ENCODE measurements at regions not wholly inside any gene's neighbourhood (a gene's known extent, or its start where the extent isn't known, plus 50 kb on each side); places are given as distances from the start of the nearest gene placed in this dataset.
A peak's percentile ranks its signal among the peaks of the same experiment; 100 is the strongest.

DNA sequence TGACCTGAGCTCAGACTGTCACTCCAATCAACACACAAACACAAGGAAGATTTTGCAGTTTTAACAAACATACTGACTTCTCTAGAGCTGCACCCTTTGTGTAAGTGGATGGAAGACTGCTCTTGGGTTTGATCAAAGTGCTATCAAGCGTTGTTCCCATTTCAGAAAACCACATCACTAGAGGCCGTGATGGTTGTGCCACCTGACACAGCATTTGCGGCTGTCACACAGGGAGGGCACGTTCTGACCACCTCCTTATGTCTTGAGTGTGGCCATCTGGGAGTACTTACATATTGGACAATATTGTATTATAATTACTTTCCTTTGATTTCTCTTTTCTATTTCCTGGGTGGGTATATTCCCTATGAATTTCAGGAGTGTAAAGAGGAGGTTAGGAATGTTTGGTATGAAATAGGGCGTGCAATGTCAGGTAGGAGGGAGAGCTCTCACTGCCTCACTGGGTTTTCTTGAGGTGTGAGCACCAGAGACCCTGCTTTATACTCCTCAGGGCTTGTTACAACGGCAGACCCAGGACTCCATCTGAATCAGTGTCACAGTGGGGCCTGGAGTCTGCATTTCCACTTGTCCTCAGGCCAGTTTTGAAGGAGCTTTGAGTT, 74.3 kb downstream of the SYNE3 start:
- DNase-seq (ENCODE audit: low spot score) = no peak

DNA sequence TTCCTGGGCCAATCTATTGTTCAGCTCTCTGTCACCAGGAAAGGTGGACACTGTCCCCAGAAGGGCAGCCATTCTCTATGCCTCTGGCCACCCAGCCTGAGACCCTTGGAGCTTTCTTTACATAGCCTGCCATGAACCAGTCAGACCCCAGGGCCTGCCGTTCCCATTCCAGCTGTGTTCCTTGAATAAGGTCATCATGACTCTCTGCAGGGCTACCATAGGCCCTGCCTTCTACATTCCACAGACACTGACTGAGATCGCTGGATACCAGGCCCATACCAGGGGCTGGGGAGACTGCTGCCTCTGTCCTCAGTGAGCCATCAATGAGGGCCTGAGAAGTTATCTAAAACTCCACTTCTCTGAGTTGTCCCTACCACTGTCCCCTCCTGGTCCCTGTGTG, 75.5 kb downstream of the SYNE3 start:
- no peak for DNase-seq (ENCODE audit: low spot score)

DNA sequence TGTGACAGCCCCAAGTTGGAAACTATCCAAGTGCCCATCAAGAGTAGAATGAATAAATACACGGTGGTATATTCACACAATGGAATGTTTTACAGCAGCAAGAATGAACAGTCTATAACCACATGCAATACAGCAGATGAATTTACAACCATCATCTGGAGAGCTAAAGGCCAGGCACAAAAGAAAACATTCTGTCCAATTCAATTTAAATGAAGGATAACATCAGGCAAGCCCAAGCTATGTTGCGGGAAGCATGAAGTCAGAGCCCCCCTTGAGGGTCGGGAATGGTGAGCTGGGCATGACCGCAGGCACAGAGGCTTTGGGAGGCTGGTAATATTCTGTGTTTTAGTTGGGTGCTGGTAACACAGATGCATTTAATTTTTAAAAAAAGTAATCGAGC, 76.0 kb downstream of the SYNE3 start:
- no peak for DNase-seq (ENCODE audit: low spot score)

DNA sequence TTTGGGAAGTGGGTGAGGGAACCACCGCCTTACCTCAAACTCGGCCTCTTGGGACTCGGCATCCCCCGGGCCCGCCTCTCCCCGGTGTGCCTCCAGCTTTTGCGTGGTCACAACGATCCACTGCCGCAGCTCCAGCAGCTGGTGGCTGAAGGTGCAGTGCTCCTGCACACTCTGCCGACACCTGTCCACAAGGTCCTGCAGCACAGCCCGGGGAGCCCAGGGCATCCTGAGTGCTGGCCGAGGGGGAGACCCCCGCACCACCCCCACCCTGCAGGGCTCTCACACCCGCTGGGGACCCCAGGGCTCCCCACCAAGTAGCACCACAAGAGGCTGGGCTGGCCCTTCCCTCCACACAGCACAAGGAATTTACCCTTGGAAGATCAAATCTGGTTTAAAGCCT, 76.6 kb downstream of the SYNE3 start:
- no peak for DNase-seq (ENCODE audit: low spot score)

DNA sequence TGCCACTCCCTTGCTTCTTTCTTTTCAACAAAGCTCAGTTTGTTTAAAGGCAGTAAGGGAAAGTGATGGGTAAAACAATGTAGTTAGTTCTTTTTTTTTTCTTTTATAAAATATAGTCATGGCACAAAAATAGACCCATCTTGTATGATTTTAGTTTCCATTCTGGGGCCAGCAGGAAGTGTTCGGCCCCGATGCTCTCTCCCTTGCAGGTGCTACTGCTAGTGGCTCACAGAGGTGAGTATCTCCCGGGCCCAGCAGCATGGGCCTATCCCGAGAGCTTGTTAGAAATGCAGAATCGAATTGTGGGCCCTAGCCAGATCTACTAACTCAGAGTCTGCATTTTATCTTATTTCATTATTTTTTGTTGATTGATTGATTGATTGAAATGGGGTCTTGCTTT, 78.7 kb downstream of the SYNE3 start:
- DNase-seq (ENCODE audit: low spot score) = no peak

DNA sequence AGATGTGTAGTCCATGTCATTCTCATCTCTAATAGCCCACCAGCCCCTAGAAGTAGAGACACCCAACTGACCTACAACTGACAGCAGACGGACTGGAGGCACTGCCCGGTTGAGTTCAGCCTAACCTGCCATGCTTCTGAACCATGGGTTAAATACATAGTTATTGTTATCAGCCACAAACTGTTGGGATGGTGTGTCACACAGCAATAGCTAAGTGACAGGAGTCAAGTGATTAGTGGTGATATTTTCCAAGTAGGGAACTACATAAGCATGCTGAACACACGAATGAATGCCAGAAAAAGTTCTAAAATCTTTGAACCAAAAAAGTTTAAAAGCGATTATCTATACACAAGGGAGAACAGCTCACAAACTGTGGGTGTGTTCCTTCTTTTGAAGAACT, 80.1 kb downstream of the SYNE3 start:
- no peak for DNase-seq (ENCODE audit: low spot score)

DNA sequence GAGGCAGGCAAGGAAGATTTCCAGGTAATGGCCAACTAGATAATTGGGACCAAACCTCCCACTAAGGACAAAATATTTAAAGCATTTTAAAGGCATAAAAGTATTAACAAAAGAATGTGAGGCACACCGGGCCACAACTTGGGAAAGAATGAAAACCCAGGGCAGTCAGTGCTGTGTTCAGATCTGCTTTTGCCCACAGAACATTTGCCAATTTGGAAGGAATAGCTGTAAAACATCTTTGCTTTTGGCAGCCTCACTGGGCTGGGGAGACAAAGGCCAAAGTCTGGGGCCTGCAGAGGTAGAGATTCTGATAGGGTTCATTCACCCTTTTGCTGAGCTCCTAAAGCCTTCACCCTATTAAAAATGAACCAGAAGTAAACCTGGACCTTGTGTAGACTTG, 82.3 kb downstream of the SYNE3 start:
- no peak for DNase-seq (ENCODE audit: low spot score)

DNA sequence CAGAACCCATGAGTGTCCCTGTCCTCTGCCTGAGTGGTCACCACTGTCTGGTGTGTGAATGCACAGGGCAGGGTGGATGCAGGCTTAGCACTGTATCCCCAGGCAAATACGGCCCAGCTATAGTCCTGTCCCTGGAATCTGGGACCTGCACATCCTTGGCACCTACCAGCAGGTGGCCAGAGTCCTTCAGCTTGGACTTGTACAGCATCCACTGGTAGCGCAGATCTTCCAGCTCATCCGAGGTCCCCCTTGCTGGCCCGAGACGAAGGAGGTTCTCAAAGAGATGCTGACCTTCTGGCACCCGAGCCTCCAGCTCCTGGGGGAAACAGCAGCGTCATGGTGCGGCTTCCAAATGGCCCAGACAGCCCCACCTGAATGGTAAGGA, 83.4 kb downstream of the SYNE3 start:
- DNase-seq (ENCODE audit: low spot score) = no peak

DNA sequence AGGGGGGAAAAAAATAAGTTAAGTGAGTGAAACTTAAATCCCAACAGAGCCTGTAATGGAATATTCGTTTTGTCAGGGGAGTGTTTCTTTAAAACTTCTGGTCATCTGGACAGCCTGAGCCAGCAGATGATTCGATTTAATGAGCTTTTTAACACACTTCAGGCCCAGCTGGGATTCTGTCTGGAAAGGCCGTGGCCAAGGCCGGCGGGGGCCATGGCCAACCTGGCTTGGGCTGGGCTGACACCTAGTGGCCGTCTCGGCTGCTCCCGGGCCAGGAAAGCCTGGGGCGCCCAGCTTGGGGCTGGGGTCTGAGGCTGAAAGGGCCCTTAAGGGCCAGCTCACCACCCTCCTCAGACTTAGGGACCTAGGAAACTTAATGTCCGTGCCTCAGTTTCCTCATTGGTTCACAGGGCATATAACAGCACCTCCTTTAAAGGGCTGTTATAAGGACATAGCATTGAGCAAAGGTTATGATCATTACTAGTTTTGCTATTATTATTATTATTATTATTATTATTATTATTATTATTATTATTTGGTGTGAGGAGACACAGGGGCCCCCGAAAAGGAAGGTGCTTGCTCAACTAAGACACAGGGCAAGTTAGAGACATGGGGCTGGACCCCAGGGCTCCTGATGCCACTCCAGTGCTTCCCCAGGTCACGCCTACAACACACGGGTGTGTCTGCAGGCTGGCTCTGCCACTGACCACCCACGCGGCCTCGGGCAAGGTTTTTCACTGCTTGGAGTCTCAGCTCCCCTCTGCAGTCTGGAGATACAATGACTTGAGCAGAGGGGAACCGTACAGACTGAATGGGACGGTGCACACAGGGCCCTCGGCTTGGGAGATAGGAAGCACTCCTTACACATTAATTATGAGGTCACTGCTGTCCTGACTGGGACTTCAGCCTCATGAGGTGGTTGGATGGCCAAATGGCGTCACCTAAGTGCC, 84.0 kb downstream of the SYNE3 start:
- DNase-seq (ENCODE audit: low spot score) = peak; percentile 42

DNA sequence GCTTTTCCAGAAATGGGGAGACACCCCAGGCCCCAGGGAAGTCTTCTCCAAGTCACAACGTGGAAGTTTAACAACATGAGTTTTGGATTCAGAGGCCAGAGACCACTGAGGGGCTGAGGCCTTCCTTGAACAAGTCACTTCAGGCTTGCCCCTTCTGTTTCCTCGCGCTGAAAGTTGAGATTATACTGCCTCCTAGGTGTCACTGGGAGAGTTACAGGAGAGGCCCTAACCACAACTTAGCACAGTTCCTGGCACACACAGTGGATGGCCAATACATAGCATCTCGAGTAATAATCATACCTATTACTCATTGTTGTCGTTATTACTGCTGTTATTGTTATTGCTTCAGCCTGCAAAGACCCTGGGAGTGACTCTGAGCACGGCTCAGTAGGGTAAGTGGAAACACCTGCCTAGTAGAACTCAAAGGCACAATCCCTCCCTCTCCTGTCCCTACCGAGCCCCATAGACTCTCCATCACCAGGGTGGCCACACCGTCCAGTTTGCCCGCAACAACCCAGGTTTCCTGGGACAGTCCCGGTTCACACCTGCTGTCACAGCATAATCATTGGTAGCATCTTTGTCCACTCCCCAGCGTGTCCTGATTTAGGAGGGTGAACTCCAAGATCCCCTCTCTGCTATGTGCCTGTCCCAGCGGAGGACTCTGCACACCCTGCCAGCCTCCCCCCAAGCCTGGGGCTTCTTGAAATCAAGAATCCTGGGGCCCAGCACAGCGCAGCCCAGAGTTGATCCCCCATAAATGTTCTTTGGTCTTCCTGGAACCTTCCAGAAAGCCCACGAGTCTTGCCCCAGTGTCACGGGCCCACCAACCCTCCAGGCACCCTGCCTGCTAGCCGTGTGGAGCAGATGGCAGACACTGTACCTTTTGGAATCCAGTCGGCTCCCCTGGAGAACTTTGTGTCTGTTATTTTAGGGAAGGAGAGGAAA, 85.0 kb downstream of the SYNE3 start:
- peak; percentile 48 for DNase-seq (ENCODE audit: low spot score)

DNA sequence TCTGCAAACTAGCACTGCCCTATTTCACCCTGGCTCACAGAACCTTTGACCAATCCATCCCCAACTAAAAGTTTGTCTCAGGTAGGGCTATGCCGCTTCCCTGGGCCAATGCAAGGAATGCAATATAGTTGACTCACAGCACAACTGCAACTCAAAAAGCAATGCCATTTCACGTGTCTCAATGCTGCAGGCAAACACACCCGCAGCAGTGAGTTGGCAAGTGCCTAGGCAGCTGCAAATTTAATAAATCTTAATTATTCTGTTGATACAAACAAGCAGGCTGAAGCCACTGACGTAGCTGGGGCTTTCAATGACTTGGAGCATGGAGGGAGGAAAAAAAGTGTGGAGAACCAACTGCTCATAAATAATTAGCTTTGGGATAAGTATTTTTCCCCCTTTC, 87.9 kb downstream of the SYNE3 start:
- no peak for DNase-seq (ENCODE audit: low spot score)

DNA sequence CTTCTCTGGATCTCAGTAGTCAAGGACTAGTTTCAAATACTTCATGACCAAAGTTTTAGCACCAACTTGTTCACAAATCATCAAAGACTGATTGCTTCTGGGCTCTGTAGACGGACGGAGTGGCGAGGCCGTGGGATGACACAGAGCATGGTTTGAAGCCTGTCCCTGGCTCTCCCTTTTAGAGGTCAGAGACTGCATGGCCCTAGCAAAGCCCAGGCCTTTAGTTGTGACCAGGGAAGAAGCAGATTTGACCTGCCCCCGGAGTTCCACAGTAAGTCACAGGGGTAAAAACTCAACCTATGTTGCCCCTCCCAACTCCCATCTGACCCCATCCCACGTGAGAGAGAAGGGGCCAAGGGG, 90.4 kb downstream of the SYNE3 start:
- DNase-seq (ENCODE audit: low spot score) = no peak

DNA sequence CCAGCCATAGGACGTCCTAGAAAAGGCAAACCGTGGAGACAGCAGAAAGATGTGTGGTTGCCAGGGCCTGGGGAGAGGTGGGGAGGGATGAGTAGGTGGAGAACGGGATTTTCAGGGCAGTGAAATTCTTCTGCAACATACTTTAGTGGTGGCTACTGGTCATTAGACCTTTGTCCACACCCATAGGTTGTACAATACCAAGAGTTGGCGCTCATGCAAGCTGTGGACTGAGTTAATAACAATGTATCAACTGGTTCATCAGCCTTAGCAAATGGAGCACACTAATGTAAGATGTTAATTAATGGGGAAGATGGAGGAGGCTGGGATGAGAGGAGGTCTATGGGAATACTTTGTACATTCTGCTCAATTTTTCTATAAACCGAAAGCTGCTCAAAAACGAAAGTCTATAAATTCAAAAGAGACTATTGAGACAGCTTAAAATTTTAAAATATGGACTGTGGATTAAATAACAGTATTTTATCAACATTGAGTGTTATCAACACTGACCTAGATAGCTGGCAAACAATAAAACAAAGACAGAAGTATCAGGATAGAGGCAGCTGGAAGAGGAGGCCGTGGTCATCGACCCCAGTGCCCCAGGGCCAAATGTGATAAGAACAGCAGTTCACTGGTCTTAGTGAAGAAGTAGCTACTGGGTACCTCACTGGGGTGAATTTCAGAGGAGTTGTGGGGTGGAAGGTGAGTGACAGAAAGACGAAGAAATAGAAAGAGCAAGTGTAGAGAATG, 90.9 kb downstream of the SYNE3 start:
- DNase-seq (ENCODE audit: low spot score) = no peak

DNA sequence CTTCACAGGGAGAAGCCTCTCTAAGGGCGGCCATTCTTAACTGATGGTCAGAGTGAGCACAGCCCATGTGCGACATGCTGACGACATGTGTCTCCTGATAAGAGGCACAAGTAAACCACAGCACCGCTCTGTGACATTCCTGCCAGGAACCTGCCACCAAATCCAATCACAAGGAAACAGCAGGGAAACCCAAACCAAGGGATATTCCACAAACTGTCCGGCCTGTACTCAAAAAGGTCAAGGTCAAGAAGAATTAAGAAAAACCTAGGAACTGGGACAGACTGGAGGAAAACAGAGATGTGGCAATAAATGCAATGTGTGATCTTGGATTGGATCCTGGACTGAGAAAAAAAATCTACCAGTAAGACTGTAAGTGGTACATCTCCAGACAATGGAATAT, 91.9 kb downstream of the SYNE3 start:
- DNase-seq (ENCODE audit: low spot score) = no peak

DNA sequence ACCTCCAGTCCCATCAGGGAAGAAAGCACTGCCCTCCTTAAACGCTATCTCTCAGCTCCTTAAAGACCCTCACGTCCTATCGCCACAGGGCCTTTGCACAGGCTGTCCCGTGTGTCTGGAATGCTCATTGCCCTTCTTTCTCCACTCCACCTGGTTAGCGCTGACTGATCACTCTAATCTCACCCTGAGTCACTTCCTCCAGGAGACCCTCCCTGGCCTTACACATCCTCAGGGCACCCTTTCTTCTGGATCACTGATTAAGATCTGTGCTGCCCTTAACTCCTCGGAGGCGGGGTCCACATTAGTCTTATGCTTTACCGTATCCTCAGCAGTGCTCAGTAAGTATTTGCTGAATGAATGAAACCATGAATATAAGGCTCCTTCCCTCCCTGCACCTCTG, 94.7 kb downstream of the SYNE3 start:
- DNase-seq (ENCODE audit: low spot score) = no peak

DNA sequence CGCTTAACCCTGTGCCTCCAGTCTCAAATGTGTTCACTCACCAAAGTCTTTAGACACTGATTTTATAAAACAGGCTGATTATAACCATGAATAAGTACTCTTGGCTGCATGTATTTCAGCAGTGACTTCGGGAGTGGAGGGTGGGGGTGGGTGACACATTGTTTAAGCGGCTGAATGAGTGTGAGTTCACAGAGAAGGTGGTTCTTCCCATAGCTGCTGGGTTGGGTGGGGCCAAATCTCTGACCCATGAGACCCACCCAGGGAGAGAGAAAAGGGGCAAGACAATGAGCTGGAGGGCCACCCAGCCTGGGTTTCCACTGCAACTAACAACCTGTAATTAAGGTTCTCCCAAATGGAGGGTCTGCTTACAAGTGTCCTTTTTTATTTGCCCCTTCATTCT, 96.4 kb downstream of the SYNE3 start:
- no peak for DNase-seq (ENCODE audit: low spot score)

DNA sequence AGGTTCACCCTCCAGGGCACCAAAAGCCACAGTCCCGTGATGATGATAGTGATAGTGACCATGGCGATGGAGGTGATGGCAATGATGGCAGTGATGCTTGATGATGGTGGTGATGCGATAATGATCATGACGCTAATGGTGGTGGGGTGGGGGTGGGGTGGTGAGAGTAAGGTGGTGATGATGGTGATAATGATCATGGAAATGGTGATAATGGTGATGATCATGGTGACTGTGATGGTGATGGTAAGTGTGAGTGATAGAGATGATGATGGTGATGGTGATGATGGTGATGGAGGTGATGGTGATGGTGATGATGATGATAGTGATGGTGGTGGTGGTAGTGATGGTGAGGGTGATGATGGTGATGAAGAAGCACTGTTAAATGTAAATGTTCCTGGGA, 96.9 kb downstream of the SYNE3 start:
- no peak for DNase-seq (ENCODE audit: low spot score)

DNA sequence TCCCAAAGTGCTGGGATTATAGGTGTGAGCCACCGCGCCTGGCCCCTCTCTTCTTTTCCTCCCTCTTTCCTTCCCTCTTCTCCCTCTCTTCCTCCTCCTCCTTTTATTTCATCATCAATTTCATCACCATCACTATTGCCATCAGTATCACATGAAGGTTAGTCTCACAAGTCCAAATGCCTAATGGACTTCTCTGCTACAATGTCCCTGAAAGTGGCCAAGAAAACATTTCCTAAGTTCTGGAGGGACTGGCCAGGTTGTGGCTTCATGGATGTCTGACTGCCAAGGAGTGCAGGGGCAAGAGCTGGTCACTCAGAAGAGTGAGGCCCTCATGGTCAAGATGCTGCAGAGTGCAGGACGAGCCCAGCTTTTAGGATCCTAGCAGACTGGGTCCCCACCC, 97.6 kb downstream of the SYNE3 start:
- no peak for DNase-seq (ENCODE audit: low spot score)

DNA sequence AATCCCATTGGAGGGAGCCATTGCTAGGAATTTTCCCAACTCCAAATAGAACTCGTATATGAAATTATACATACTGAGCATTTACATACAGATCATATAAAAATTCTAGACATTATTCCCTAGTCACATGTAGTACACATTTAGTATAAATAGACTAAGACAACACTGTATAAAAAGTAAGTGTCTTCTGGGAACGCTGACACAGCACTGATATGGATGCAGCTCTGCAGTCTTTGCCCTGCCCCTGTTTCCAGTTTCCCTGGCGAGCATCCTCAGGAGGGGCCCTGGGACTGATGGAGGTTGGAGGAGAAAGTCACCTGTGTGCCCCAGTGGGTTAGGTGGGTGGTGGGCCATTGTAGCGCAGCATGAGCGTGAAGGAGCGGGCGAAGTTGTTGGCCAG, 97.8 kb upstream of the CLMN start:
- no peak for DNase-seq (ENCODE audit: low spot score)

DNA sequence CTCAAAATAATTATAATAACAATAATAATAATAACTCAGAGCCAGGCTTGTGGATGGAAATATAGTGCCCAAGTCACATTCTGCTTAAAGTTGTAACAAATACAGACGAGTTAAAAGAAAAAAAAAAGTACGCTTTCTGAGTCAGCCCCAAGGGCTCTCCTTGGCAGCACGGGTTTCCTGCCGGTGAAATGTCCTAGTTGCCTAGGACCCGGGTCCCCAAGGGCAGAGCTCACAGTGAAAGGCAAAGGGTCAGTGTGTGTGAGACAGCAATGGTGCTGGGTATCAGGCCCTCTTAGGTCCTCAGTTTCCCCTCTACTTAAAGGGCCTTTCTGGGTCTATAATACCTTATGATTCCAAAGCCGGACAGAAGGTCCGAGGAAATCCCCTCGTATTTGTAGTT, 96.3 kb upstream of the CLMN start:
- no peak for DNase-seq (ENCODE audit: low spot score)

DNA sequence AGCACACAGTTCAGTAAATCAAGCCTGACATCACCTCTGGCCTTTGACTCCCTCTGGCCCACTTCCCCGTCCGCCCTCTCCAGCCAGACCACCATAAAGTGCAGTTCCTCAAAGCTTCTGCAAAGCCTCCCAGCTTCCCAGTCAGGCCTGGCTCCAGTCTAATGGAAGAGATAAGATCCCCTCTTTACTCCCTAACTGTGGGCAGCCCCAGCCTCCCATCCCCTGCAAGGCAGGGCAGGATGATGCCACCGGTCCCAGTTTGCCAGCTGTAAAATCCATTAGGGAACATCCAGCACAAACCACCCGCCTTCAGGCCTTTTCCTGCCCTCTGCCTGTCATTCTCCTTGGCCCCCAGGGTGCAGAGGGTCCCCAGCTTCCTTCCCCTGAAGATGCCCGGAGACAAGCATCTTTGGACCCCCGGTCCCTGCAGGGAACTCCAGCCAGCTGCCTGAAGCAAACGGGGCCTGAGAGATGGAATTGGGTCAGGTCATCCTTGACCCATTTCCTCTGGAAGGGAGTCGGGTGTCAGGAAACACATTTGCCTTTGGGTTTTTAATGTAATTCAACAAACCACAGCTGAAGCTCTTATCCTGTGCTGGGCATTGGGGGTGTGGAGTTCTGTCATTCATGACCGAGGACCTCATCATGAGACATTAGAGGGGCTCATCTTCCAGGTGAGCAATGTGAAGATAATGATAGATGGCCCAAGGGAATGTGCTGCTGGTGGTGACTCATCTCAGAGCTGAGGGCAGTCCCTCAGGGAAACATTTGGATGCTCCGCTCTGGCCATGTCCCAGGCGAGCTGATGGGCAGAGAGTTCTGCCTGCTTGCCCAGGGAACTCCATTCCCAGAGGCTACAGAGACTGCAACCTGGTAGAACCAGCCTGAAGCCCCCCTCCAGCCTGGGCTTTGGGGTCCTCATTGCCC, 93.8 kb upstream of the CLMN start:
- no peak for DNase-seq (ENCODE audit: low spot score)

Measured in globus pallidus (tissue), 1 donor.